HepG2 (cell line): ENCODE measurements at regions not wholly inside any gene's neighbourhood (a gene's known extent, or its start where the extent isn't known, plus 50 kb on each side); places are given as distances from the start of the nearest gene placed in this dataset.

Experiments
- AKAP8 ChIP-seq: sonication (generic); formaldehyde crosslinking; IDR thresholded peaks from 2 replicates; pipeline ENCODE4 v1.5.1; 2020; ENCODE audit warnings: mild to moderate bottlenecking, missing genetic modification reagents
- CERS6 ChIP-seq: sonication (generic); formaldehyde crosslinking; IDR thresholded peaks from 2 replicates; pipeline ENCODE4 v1.5.0; 2020; ENCODE audit warnings: missing genetic modification reagents
- KDM3A ChIP-seq: IDR thresholded peaks from 2 replicates; pipeline ENCODE4 v1.6.1; 2018; ENCODE audit warnings: low read depth, missing compliant biosample characterization
- KLF6 ChIP-seq: IDR thresholded peaks from 2 replicates; pipeline ENCODE4 v1.8.0; 2016; ENCODE audit warnings: missing biosample characterization, missing genetic modification reagents
- NRL ChIP-seq: sonication (generic); formaldehyde crosslinking; IDR thresholded peaks from 2 replicates; pipeline ENCODE4 v1.5.0; 2020; ENCODE audit warnings: missing genetic modification reagents, mild to moderate bottlenecking, moderate library complexity, borderline replicate concordance
- PAWR ChIP-seq: sonication (generic); formaldehyde crosslinking; IDR thresholded peaks from 2 replicates; pipeline ENCODE4 v1.4.0; 2020; ENCODE audit warnings: missing genetic modification reagents, mild to moderate bottlenecking, borderline replicate concordance
- PHF5A ChIP-seq: IDR thresholded peaks from one replicate; pipeline ENCODE4 v1.6.1; 2018; ENCODE audit warnings: low read depth, missing genetic modification reagents; ENCODE audit not compliant: unreplicated experiment
- STAT5B ChIP-seq: sonication (generic); formaldehyde crosslinking; IDR thresholded peaks from 2 replicates; pipeline ENCODE4 v1.4.0; 2020; ENCODE audit warnings: missing genetic modification reagents
- ZBED4 ChIP-seq: sonication (generic); formaldehyde crosslinking; IDR thresholded peaks from 2 replicates; pipeline ENCODE4 v1.4.0; 2020; ENCODE audit warnings: missing genetic modification reagents, borderline replicate concordance
- ZBTB7B ChIP-seq: sonication (generic); formaldehyde crosslinking; IDR thresholded peaks from 2 replicates; pipeline ENCODE4 v1.4.0; 2020; ENCODE audit warnings: missing genetic modification reagents
- ZGPAT ChIP-seq: IDR thresholded peaks from 2 replicates; pipeline ENCODE4 v1.6.1; 2016; ENCODE audit warnings: mild to moderate bottlenecking
- ZNF12 ChIP-seq: sonication (generic); formaldehyde crosslinking; IDR thresholded peaks from 2 replicates; pipeline ENCODE4 v1.5.0; 2020; ENCODE audit warnings: missing genetic modification reagents
- ZNF33B ChIP-seq: sonication (generic); formaldehyde crosslinking; IDR thresholded peaks from 2 replicates; pipeline ENCODE4 v1.5.1; 2020; ENCODE audit warnings: mild to moderate bottlenecking, missing genetic modification reagents
- ZNF746 ChIP-seq: sonication (generic); formaldehyde crosslinking; IDR thresholded peaks from 2 replicates; pipeline ENCODE4 v1.8.0; 2022; ENCODE audit warnings: mild to moderate bottlenecking, missing genetic modification reagents
- ZNF776 ChIP-seq: sonication (generic); formaldehyde crosslinking; IDR thresholded peaks from 2 replicates; pipeline ENCODE4 v1.4.0; 2020; ENCODE audit warnings: mild to moderate bottlenecking, missing genetic modification reagents
- TF ChIP-seq, protein P1 (sequence below): sonication (generic); formaldehyde crosslinking; conservative IDR thresholded peaks from 2 replicates; pipeline ENCODE4 v1.5.0; 2020; ENCODE audit warnings: missing genetic modification reagents
- TF ChIP-seq, protein P2 (sequence below): IDR thresholded peaks from 2 replicates; pipeline ENCODE4 v1.6.1; 2012; ENCODE audit warnings: low read depth, low read length, improper control_type of control experiment
- TF ChIP-seq, protein P3 (sequence below): sonication (generic); formaldehyde crosslinking; IDR thresholded peaks from 2 replicates; pipeline ENCODE4 v1.5.1; 2020; ENCODE audit warnings: missing genetic modification reagents, mild to moderate bottlenecking, borderline replicate concordance

- TF ChIP-seq, protein P1, sequence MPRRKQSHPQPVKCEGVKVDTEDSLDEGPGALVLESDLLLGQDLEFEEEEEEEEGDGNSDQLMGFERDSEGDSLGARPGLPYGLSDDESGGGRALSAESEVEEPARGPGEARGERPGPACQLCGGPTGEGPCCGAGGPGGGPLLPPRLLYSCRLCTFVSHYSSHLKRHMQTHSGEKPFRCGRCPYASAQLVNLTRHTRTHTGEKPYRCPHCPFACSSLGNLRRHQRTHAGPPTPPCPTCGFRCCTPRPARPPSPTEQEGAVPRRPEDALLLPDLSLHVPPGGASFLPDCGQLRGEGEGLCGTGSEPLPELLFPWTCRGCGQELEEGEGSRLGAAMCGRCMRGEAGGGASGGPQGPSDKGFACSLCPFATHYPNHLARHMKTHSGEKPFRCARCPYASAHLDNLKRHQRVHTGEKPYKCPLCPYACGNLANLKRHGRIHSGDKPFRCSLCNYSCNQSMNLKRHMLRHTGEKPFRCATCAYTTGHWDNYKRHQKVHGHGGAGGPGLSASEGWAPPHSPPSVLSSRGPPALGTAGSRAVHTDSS (CRISPR knock-in tag), result no peak
- TF ChIP-seq ZBED4 (CRISPR knock-in tag) (no peak), AKAP8 (CRISPR knock-in tag) (no peak), ZBTB7B (no peak), STAT5B (no peak), NRL (CRISPR knock-in tag) (no peak), KDM3A (CRISPR knock-in tag) (no peak), PAWR (CRISPR knock-in tag) (no peak), ZGPAT (CRISPR knock-in tag) (peak; percentile 47; the same call in 1 of the 2 replicates), CERS6 (CRISPR knock-in tag) (no peak), ZNF33B (no peak), ZNF746 (CRISPR knock-in tag) (no peak), PHF5A (CRISPR knock-in tag) (no peak), ZNF12 (CRISPR knock-in tag) (no peak), ZNF776 (CRISPR knock-in tag) (no peak), KLF6 (no peak)
- TF ChIP-seq, protein P2, sequence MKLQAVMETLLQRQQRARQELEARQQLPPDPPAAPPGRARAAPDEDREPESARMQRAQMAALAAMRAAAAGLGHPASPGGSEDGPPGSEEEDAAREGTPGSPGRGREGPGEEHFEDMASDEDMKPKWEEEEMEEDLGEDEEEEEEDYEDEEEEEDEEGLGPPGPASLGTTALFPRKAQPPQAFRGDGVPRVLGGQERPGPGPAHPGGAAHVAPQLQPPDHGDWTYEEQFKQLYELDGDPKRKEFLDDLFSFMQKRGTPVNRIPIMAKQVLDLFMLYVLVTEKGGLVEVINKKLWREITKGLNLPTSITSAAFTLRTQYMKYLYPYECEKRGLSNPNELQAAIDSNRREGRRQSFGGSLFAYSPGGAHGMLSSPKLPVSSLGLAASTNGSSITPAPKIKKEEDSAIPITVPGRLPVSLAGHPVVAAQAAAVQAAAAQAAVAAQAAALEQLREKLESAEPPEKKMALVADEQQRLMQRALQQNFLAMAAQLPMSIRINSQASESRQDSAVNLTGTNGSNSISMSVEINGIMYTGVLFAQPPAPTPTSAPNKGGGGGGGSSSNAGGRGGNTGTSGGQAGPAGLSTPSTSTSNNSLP, result peak; percentile 47; the same call in 1 of the 2 replicates
- TF ChIP-seq, protein P3, sequence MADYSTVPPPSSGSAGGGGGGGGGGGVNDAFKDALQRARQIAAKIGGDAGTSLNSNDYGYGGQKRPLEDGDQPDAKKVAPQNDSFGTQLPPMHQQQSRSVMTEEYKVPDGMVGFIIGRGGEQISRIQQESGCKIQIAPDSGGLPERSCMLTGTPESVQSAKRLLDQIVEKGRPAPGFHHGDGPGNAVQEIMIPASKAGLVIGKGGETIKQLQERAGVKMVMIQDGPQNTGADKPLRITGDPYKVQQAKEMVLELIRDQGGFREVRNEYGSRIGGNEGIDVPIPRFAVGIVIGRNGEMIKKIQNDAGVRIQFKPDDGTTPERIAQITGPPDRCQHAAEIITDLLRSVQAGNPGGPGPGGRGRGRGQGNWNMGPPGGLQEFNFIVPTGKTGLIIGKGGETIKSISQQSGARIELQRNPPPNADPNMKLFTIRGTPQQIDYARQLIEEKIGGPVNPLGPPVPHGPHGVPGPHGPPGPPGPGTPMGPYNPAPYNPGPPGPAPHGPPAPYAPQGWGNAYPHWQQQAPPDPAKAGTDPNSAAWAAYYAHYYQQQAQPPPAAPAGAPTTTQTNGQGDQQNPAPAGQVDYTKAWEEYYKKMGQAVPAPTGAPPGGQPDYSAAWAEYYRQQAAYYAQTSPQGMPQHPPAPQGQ (CRISPR knock-in tag), result no peak
Observed at GRCh38 chr4:104128850-104129213, 365.9 kb downstream of the CXXC4 start (continued).
